GM21737 (cell line): ENCODE measurements at regions not wholly inside any gene's neighbourhood (a gene's known extent, or its start where the extent isn't known, plus 50 kb on each side); places are given as distances from the start of the nearest gene placed in this dataset.

Experiments
- ATAC-seq: cut with Tn5 transposase; IDR thresholded peaks from one replicate; pipeline ENCODE4 v1.9.1; 2021; ENCODE audit warnings: mild to moderate bottlenecking, moderate library complexity; ENCODE audit not compliant: unreplicated experiment

- ATAC-seq = no peak
Observed at GRCh38 chr16:64312980-64313379, 808.9 kb downstream of the CDH11 start.

GRCh38 chr16:64312292-64312691, 809.6 kb downstream of the CDH11 start:
- ATAC-seq = no peak

GRCh38 chr16:64311241-64311640, 810.6 kb downstream of the CDH11 start:
- ATAC-seq = no peak

GRCh38 chr16:64309398-64310110, 812.3 kb downstream of the CDH11 start:
- no peak for ATAC-seq

- no peak for ATAC-seq
Observed at GRCh38 chr16:64308721-64309120, 813.1 kb downstream of the CDH11 start.

GRCh38 chr16:64307431-64307830, 814.4 kb downstream of the CDH11 start:
- no peak for ATAC-seq

GRCh38 chr16:64305663-64306062, 816.2 kb downstream of the CDH11 start:
- no peak for ATAC-seq

GRCh38 chr16:64304951-64305350, 816.9 kb downstream of the CDH11 start:
- ATAC-seq = no peak

- ATAC-seq = no peak
Observed at GRCh38 chr16:64304396-64304795, 817.5 kb downstream of the CDH11 start.

GRCh38 chr16:64297863-64298600, 823.8 kb downstream of the CDH11 start:
- ATAC-seq = no peak

GRCh38 chr16:64295466-64295865, 826.4 kb downstream of the CDH11 start:
- no peak for ATAC-seq

- no peak for ATAC-seq
Observed at GRCh38 chr16:64292953-64293352, 828.9 kb downstream of the CDH11 start.

GRCh38 chr16:64292161-64292560, 829.7 kb downstream of the CDH11 start:
- no peak for ATAC-seq

GRCh38 chr16:64290461-64290860, 831.4 kb downstream of the CDH11 start:
- no peak for ATAC-seq

GRCh38 chr16:64287655-64288528, 834.0 kb downstream of the CDH11 start:
- ATAC-seq = no peak

- ATAC-seq = no peak
Observed at GRCh38 chr16:64282181-64282580, 839.7 kb downstream of the CDH11 start.

- ATAC-seq = no peak
Observed at GRCh38 chr16:64280317-64280716, 841.5 kb downstream of the CDH11 start.

- ATAC-seq = no peak
Observed at GRCh38 chr16:64278196-64278595, 843.7 kb downstream of the CDH11 start.

GRCh38 chr16:64276646-64277045, 845.2 kb downstream of the CDH11 start:
- no peak for ATAC-seq

GRCh38 chr16:64272028-64272427, 849.8 kb downstream of the CDH11 start:
- ATAC-seq = no peak

GRCh38 chr16:64269756-64270155, 852.1 kb downstream of the CDH11 start:
- no peak for ATAC-seq
